HEK293 (cell line): ENCODE measurements at regions not wholly inside any gene's neighbourhood (a gene's known extent, or its start where the extent isn't known, plus 50 kb on each side); places are given as distances from the start of the nearest gene placed in this dataset.

Experiments
- CTCF ChIA-PET: fragments of 350-600 bp; formaldehyde crosslinking; extraction: SDS; loops from one replicate; lab custom pipeline; 2021; ENCODE audit warnings: antibody characterized with exemption; lab: Yijun Ruan, JAX
- POLR2A ChIA-PET: fragments of 300-600 bp; formaldehyde crosslinking; extraction: SDS; loops from one replicate; lab custom pipeline; 2020; ENCODE audit warnings: antibody characterized with exemption, inconsistent platforms; lab: Yijun Ruan, JAX
- H3K27ac ChIP-seq: fragments of 200-500 bp; sonication (Bioruptor generic); 2 replicates; pipeline ENCODE4 v1.5.1; 2014; ENCODE audit warnings: low read depth, low read length, control low read depth, inconsistent platforms; ENCODE audit errors: extremely low read depth
- H3K36me3 ChIP-seq, 2 experiments: fragments of 200-500 bp in 1 of 2; sonication (Bioruptor generic) in 1 of 2; 1 replicate in 1 of 2; 2 replicates in 1 of 2; pipeline ENCODE4 v1.5.1; 2014 to 2017; ENCODE audit warnings: inconsistent platforms in 2 of 2, low read length in 2 of 2; ENCODE audit not compliant: control insufficient read depth in 2 of 2, insufficient read depth in 1 of 2
- H3K4me1 ChIP-seq: fragments of 200-500 bp; sonication (Bioruptor generic); 2 replicates; pipeline ENCODE4 v1.5.1; 2014; ENCODE audit warnings: mild to moderate bottlenecking, low read length, inconsistent platforms; ENCODE audit not compliant: control insufficient read depth, insufficient read depth
- H3K4me3 ChIP-seq: 2 replicates; pipeline ENCODE4 v1.5.1; 2011; ENCODE audit warnings: low read depth, mild to moderate bottlenecking, control low read depth, low read length, moderate library complexity
- H3K9me3 ChIP-seq: fragments of 200-500 bp; sonication (Bioruptor generic); 2 replicates; pipeline ENCODE4 v1.5.1; 2014; ENCODE audit warnings: low read depth, low read length, inconsistent platforms; ENCODE audit not compliant: control insufficient read depth, insufficient read depth
- BCL11A ChIP-seq: fragments of 450-650 bp; formaldehyde crosslinking; IDR thresholded peaks from 2 replicates; pipeline ENCODE4 v1.5.1; 2016; ENCODE audit warnings: low read depth, missing biosample characterization, missing genetic modification characterization
- BCL11B ChIP-seq: fragments of 450-650 bp; formaldehyde crosslinking; IDR thresholded peaks from 2 replicates; pipeline ENCODE4 v1.5.1; 2016; ENCODE audit warnings: low read depth, missing biosample characterization, missing genetic modification characterization
- BCL6B ChIP-seq: fragments of 450-650 bp; formaldehyde crosslinking; IDR thresholded peaks from 2 replicates; pipeline ENCODE4 v1.5.1; 2017; ENCODE audit warnings: missing biosample characterization, missing genetic modification characterization
- ELK4 ChIP-seq: IDR thresholded peaks from 2 replicates; pipeline ENCODE4 v1.6.1; 2011; ENCODE audit warnings: mild to moderate bottlenecking, low read depth, low read length, borderline replicate concordance
- GLIS2 ChIP-seq: fragments of 450-650 bp; formaldehyde crosslinking; IDR thresholded peaks from 2 replicates; pipeline ENCODE4 v1.5.1; 2016; ENCODE audit warnings: missing biosample characterization, missing genetic modification characterization
- REPIN1 ChIP-seq: fragments of 450-650 bp; formaldehyde crosslinking; IDR thresholded peaks from 2 replicates; pipeline ENCODE4 v1.5.1; 2017; ENCODE audit warnings: missing biosample characterization, missing genetic modification characterization, low read depth
- SP7 ChIP-seq: fragments of 450-650 bp; formaldehyde crosslinking; IDR thresholded peaks from 2 replicates; pipeline ENCODE4 v1.5.1; 2016; ENCODE audit warnings: missing biosample characterization, missing genetic modification characterization
- ZFP3 ChIP-seq: fragments of 450-650 bp; formaldehyde crosslinking; IDR thresholded peaks from 2 replicates; pipeline ENCODE4 v1.5.1; 2016; ENCODE audit warnings: low read depth, missing biosample characterization, missing genetic modification characterization
- ZIC2 ChIP-seq: fragments of 450-650 bp; formaldehyde crosslinking; IDR thresholded peaks from 2 replicates; pipeline ENCODE4 v1.5.1; 2016; ENCODE audit warnings: missing biosample characterization, missing genetic modification characterization
- ZNF146 ChIP-seq: fragments of 450-650 bp; formaldehyde crosslinking; IDR thresholded peaks from 2 replicates; pipeline ENCODE4 v1.5.1; 2016; ENCODE audit warnings: missing biosample characterization, missing genetic modification characterization
- ZNF174 ChIP-seq: fragments of 450-650 bp; formaldehyde crosslinking; IDR thresholded peaks from 2 replicates; pipeline ENCODE4 v1.5.0; 2017; ENCODE audit warnings: missing biosample characterization, mild to moderate bottlenecking, missing genetic modification characterization
- ZNF184 ChIP-seq: fragments of 450-650 bp; IDR thresholded peaks from 2 replicates; pipeline ENCODE4 v1.5.1; 2018; ENCODE audit warnings: missing biosample characterization, mild to moderate bottlenecking, missing genetic modification characterization
- ZNF292 ChIP-seq: fragments of 450-650 bp; formaldehyde crosslinking; IDR thresholded peaks from 2 replicates; pipeline ENCODE4 v1.5.1; 2016; ENCODE audit warnings: low read depth, missing biosample characterization, missing genetic modification characterization, borderline replicate concordance
- ZNF391 ChIP-seq: fragments of 450-650 bp; formaldehyde crosslinking; IDR thresholded peaks from 2 replicates; pipeline ENCODE4 v1.5.1; 2016; ENCODE audit warnings: low read depth, missing biosample characterization, missing genetic modification characterization, borderline replicate concordance
- ZNF394 ChIP-seq: fragments of 450-650 bp; formaldehyde crosslinking; IDR thresholded peaks from 2 replicates; pipeline ENCODE4 v1.5.1; 2016; ENCODE audit warnings: missing biosample characterization, missing genetic modification characterization, mild to moderate bottlenecking, moderate library complexity, borderline replicate concordance
- ZNF473 ChIP-seq: fragments of 450-650 bp; formaldehyde crosslinking; IDR thresholded peaks from 2 replicates; pipeline ENCODE4 v1.5.1; 2017; ENCODE audit warnings: missing biosample characterization, missing genetic modification characterization
- ZNF501 ChIP-seq: fragments of 450-650 bp; formaldehyde crosslinking; IDR thresholded peaks from 2 replicates; pipeline ENCODE4 v1.5.1; 2016; ENCODE audit warnings: missing biosample characterization, missing genetic modification characterization
- ZNF596 ChIP-seq: fragments of 450-650 bp; IDR thresholded peaks from 2 replicates; pipeline ENCODE4 v1.5.0; 2018; ENCODE audit warnings: missing biosample characterization, mild to moderate bottlenecking, missing genetic modification characterization, moderate library complexity
- ZNF624 ChIP-seq: fragments of 450-650 bp; formaldehyde crosslinking; IDR thresholded peaks from 2 replicates; pipeline ENCODE4 v1.5.1; 2017; ENCODE audit warnings: missing biosample characterization, missing genetic modification characterization
- ZNF747 ChIP-seq: fragments of 450-650 bp; formaldehyde crosslinking; IDR thresholded peaks from 2 replicates; pipeline ENCODE4 v1.5.1; 2016; ENCODE audit warnings: missing biosample characterization, missing genetic modification characterization
- ZNF792 ChIP-seq: fragments of 450-650 bp; formaldehyde crosslinking; IDR thresholded peaks from 2 replicates; pipeline ENCODE4 v1.5.1; 2016; ENCODE audit warnings: missing biosample characterization, missing genetic modification characterization
- TF ChIP-seq, protein P1 (sequence below): fragments of 450-650 bp; formaldehyde crosslinking; IDR thresholded peaks from 2 replicates; pipeline ENCODE4 v1.5.1; 2016; ENCODE audit warnings: missing biosample characterization, missing genetic modification characterization
- TF ChIP-seq, protein P2 (sequence below): fragments of 450-650 bp; formaldehyde crosslinking; IDR thresholded peaks from 2 replicates; pipeline ENCODE4 v1.5.0; 2017; ENCODE audit warnings: missing biosample characterization, missing genetic modification characterization, borderline replicate concordance
- TF ChIP-seq, protein P3 (sequence below): fragments of 450-650 bp; formaldehyde crosslinking; IDR thresholded peaks from 2 replicates; pipeline ENCODE4 v1.5.1; 2016; ENCODE audit warnings: missing biosample characterization, missing genetic modification characterization
- TF ChIP-seq, protein P4 (sequence below): fragments of 450-650 bp; formaldehyde crosslinking; IDR thresholded peaks from 2 replicates; pipeline ENCODE4 v1.5.1; 2016; ENCODE audit warnings: missing biosample characterization, missing genetic modification characterization

GRCh38 chr6:169849396-169849795 lies 98.0 kb downstream of the ERMARD start:
- ChIA-PET POLR2A (no interaction called here), CTCF (interaction anchor here (1.2 to 2.3 kb wide), 2 partner anchors 18 to 59 kb away, joined by 4 to 7 read pairs; no protein-coding TSS in a partner anchor)
- no peak for TF ChIP-seq ZNF624 (tag by site-specific recombination)
- no peak for TF ChIP-seq ZIC2 (tag by site-specific recombination)
- TF ChIP-seq ZNF473: no peak
- TF ChIP-seq BCL11A (tag by site-specific recombination): no peak
- no peak for TF ChIP-seq REPIN1 (tag by site-specific recombination)
- TF ChIP-seq, protein P1, sequence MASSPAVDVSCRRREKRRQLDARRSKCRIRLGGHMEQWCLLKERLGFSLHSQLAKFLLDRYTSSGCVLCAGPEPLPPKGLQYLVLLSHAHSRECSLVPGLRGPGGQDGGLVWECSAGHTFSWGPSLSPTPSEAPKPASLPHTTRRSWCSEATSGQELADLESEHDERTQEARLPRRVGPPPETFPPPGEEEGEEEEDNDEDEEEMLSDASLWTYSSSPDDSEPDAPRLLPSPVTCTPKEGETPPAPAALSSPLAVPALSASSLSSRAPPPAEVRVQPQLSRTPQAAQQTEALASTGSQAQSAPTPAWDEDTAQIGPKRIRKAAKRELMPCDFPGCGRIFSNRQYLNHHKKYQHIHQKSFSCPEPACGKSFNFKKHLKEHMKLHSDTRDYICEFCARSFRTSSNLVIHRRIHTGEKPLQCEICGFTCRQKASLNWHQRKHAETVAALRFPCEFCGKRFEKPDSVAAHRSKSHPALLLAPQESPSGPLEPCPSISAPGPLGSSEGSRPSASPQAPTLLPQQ (tag by site-specific recombination): no peak
- Histone ChIP-seq H3K4me3 (no peak overlapping the region), H3K36me3 (no peaks in the 10 kb centered on the region), H3K9me3 (no peaks in the 10 kb centered on the region), H3K4me1 (no peaks in the 10 kb centered on the region), H3K27ac (no peak overlapping the region)

DNA sequence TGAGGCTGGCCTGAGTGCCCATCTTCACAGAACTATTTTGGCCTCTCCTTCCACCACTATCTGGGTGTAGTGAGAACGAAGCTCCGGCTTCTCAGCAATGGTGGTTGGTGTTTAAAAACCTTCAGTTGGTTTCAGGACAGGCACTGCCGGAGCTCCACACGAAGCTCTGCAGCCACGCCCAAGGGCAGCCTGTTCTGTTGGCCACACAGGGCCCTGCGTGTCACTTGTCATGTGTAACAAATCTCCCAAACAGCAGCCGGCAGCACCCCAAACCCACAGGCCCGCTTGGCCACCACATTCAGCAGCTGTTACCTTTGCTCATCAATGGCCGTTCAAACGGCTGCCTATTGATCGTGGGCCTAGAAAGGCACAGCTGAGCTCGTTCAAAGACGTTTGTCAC lies 97.5 kb downstream of the ERMARD start:
- POLR2A ChIA-PET: no interaction called here
- no peak overlapping the region for H3K4me3 ChIP-seq
- no peak overlapping the region for H3K27ac ChIP-seq
- no peaks in the 10 kb centered on the region for H3K36me3 ChIP-seq
- TF ChIP-seq, protein P2, sequence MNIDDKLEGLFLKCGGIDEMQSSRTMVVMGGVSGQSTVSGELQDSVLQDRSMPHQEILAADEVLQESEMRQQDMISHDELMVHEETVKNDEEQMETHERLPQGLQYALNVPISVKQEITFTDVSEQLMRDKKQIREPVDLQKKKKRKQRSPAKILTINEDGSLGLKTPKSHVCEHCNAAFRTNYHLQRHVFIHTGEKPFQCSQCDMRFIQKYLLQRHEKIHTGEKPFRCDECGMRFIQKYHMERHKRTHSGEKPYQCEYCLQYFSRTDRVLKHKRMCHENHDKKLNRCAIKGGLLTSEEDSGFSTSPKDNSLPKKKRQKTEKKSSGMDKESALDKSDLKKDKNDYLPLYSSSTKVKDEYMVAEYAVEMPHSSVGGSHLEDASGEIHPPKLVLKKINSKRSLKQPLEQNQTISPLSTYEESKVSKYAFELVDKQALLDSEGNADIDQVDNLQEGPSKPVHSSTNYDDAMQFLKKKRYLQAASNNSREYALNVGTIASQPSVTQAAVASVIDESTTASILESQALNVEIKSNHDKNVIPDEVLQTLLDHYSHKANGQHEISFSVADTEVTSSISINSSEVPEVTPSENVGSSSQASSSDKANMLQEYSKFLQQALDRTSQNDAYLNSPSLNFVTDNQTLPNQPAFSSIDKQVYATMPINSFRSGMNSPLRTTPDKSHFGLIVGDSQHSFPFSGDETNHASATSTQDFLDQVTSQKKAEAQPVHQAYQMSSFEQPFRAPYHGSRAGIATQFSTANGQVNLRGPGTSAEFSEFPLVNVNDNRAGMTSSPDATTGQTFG (tag by site-specific recombination): no peak
- TF ChIP-seq SP7 (tag by site-specific recombination): no peak
- TF ChIP-seq ZNF747 (tag by site-specific recombination): no peak
- no peak for TF ChIP-seq ZNF792
- TF ChIP-seq ZNF146 (tag by site-specific recombination): no peak
- no peak for TF ChIP-seq BCL11B (tag by site-specific recombination)
- TF ChIP-seq ELK4: no peak
- no peak for TF ChIP-seq GLIS2 (tag by site-specific recombination)
- TF ChIP-seq BCL6B (tag by site-specific recombination): no peak
- no peak for TF ChIP-seq ZFP3 (tag by site-specific recombination)
- no peak for TF ChIP-seq ZNF596
- no peak for TF ChIP-seq ZNF174 (tag by site-specific recombination)
- no peak for TF ChIP-seq ZNF184
- TF ChIP-seq, protein P3, sequence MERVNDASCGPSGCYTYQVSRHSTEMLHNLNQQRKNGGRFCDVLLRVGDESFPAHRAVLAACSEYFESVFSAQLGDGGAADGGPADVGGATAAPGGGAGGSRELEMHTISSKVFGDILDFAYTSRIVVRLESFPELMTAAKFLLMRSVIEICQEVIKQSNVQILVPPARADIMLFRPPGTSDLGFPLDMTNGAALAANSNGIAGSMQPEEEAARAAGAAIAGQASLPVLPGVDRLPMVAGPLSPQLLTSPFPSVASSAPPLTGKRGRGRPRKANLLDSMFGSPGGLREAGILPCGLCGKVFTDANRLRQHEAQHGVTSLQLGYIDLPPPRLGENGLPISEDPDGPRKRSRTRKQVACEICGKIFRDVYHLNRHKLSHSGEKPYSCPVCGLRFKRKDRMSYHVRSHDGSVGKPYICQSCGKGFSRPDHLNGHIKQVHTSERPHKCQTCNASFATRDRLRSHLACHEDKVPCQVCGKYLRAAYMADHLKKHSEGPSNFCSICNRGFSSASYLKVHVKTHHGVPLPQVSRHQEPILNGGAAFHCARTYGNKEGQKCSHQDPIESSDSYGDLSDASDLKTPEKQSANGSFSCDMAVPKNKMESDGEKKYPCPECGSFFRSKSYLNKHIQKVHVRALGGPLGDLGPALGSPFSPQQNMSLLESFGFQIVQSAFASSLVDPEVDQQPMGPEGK (tag by site-specific recombination): no peak
- TF ChIP-seq ZNF292: no peak
- no peak for TF ChIP-seq ZNF391 (tag by site-specific recombination)
- TF ChIP-seq ZNF394 (tag by site-specific recombination): no peak
- TF ChIP-seq, protein P4, sequence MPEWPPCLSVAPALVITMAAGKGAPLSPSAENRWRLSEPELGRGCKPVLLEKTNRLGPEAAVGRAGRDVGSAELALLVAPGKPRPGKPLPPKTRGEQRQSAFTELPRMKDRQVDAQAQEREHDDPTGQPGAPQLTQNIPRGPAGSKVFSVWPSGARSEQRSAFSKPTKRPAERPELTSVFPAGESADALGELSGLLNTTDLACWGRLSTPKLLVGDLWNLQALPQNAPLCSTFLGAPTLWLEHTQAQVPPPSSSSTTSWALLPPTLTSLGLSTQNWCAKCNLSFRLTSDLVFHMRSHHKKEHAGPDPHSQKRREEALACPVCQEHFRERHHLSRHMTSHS (tag by site-specific recombination): no peak
- TF ChIP-seq ZNF501 (tag by site-specific recombination): no peak
- no peaks in the 10 kb centered on the region for H3K4me1 ChIP-seq
- H3K9me3 ChIP-seq: no peaks in the 10 kb centered on the region
- CTCF ChIA-PET: interaction anchor here (1.2 to 2.3 kb wide), 2 partner anchors 17 to 59 kb away, joined by 4 to 7 read pairs; no protein-coding TSS in a partner anchor
